ENCODE measurements at regions not wholly inside any gene's neighbourhood (a gene's known extent, or its start where the extent isn't known, plus 50 kb on each side); places are given as distances from the start of the nearest gene placed in this dataset.
"Not testable (repeated sequence)": the region's sequence is repeated elsewhere in the genome, so short reads cannot be mapped to it uniquely, and the experiment has no call there.

DNA sequence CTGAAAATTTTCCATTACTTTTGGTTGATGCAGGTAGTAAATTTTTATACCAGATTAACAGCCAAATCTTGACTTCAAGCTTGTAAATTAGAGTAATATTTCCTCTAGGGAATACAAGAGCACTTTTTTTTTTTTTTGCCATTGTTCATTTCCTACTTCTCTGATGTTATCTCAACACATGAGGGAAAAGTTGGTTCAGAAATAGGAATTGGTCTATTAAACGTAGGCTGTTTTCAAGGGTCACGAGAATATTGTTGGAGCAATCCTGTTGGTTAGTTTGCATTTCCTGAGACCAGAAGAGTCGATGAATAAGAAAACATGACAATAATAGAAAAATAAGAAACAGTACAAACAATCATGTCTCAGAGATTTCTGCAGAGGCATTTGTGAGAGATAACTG lies 453.9 kb upstream of the CCDC179 start:
- DNase-seq (ENCODE audit: low read depth), result no peak
- no peak overlapping the region for H3K4me3 ChIP-seq (ENCODE audit: control insufficient read depth, low read depth, low read length)
- no peak for TF ChIP-seq CTCF (conservative IDR thresholded peaks at IDR 0.05; ENCODE audit: control insufficient read depth, insufficient read depth, low read depth, low read length)

DNA sequence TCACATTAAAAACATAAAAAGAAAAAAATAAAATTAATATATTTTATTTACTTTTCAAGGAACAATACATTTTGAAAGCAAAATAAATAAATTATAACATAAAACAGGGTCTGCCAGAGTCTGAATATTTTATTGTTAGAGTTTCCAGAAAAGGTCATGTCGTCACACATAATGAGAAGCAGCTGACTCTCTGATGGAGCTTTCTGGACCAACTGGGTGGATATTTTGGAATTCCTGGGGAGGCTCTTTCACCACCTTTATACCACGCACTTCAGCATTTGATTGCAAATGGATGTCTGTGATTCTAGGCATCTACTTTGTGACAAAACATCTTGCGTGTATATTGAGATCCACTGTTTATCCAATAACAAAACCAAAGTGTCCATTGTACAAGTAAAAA lies 455.0 kb upstream of the CCDC179 start:
- DNase-seq (ENCODE audit: low read depth), result peak; percentile 26
- TF ChIP-seq CTCF (conservative IDR thresholded peaks at IDR 0.05; ENCODE audit: control insufficient read depth, insufficient read depth, low read depth, low read length), result no peak
- H3K4me3 ChIP-seq (ENCODE audit: control insufficient read depth, low read depth, low read length), result no peak overlapping the region

- no peak overlapping the region for H3K4me3 ChIP-seq (ENCODE audit: control insufficient read depth, low read depth, low read length)
- TF ChIP-seq CTCF (conservative IDR thresholded peaks at IDR 0.05; ENCODE audit: control insufficient read depth, insufficient read depth, low read depth, low read length), result no peak
- DNase-seq (ENCODE audit: low read depth), result no peak
Measured at GRCh38 chr11:23317816-23318215, 457.5 kb upstream of the CCDC179 start.

DNA sequence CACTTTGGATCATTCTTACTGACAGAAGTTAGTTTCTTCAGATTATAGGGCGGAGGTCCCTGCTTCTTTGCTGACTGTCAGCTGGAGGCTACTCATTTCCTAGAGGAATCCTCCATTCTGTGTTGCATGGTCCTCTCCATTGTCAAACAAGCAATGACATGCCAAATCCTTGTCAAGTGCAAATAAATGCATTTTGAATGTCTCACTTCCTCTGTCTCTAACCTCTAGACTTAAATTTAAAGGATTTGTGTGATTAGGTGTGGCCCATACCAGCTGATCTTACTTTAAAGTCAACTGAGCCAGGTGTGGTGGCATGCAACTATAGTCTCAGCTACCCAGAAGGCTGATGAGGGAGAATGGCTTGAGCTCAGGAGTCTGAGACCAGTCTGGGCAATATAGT lies 458.4 kb upstream of the CCDC179 start:
- no peak overlapping the region for H3K4me3 ChIP-seq (ENCODE audit: control insufficient read depth, low read depth, low read length)
- no peak for DNase-seq (ENCODE audit: low read depth)
- no peak for TF ChIP-seq CTCF (conservative IDR thresholded peaks at IDR 0.05; ENCODE audit: control insufficient read depth, insufficient read depth, low read depth, low read length)

- no peak for DNase-seq (ENCODE audit: low read depth)
- TF ChIP-seq CTCF (conservative IDR thresholded peaks at IDR 0.05; ENCODE audit: control insufficient read depth, insufficient read depth, low read depth, low read length), result no peak
- no peak overlapping the region for H3K4me3 ChIP-seq (ENCODE audit: control insufficient read depth, low read depth, low read length)
Measured at GRCh38 chr11:23320131-23320530, 459.9 kb upstream of the CCDC179 start.

DNA sequence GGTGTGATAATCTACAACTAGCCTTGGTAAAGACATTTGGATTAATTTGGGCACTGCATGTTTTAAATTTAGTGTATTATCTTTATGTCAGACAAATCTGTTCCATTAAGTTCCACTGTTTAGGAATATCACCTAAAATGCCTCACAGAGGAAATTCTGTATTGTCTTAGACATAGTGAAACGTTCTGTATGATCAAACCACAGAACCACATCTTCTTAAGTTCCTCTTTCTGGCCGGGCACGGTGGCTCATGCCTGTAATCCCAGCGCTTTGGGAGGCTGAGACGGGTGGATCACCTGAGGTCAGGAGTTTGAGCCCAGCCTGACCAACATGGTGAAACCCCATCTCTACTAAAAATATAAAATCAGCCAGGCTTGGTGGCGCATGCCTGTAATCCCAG lies 475.3 kb upstream of the CCDC179 start:
- not testable (repeated sequence) for DNase-seq (ENCODE audit: low read depth); H3K4me3 ChIP-seq (ENCODE audit: control insufficient read depth, low read depth, low read length)

- no peak overlapping the region for H3K4me3 ChIP-seq (ENCODE audit: control insufficient read depth, low read depth, low read length)
- no peak for DNase-seq (ENCODE audit: low read depth)
- TF ChIP-seq CTCF (conservative IDR thresholded peaks at IDR 0.05; ENCODE audit: control insufficient read depth, insufficient read depth, low read depth, low read length), result no peak
Measured at GRCh38 chr11:23336961-23337360, 476.7 kb upstream of the CCDC179 start.
